ENCODE measurements at regions not wholly inside any gene's neighbourhood (a gene's known extent, or its start where the extent isn't known, plus 50 kb on each side); places are given as distances from the start of the nearest gene placed in this dataset.

GRCh38 chr1:74933500-74933899 is 200.5 kb downstream of the TYW3 start:
- no peak overlapping the region for H3K4me3 ChIP-seq
- no peak for TF ChIP-seq POLR2A (IDR thresholded peaks at IDR 0.05)
- TF ChIP-seq CTCF (IDR thresholded peaks at IDR 0.05): no peak
- H3K36me3 ChIP-seq: no peaks in the 10 kb centered on the region
- intact Hi-C loops (cut with DNase I): no loop called here
- no peak overlapping the region for H3K27ac ChIP-seq
- WGBS, 4 donors: 54 to 71% (median 59%) methylated on average over 2 of the region's 2 CpGs
- H3K9me3 ChIP-seq: peaks cover 0 to 16% (median 0%) of the 10 kb centered on the region in 12 donors
- no peaks in the 10 kb centered on the region for H3K4me1 ChIP-seq
- no peaks in the 10 kb centered on the region for H3K27me3 ChIP-seq
- no peak for ATAC-seq
- DNase-seq: no peak

- TF ChIP-seq POLR2A (IDR thresholded peaks at IDR 0.05) (no peak), CTCF (IDR thresholded peaks at IDR 0.05) (no peak)
- 84 to 89% (median 86%) methylated on average over 1 of the region's 1 CpG for WGBS, 4 donors
Observed at GRCh38 chr1:74935446-74935845, 198.7 kb upstream of the LHX8 start.

GRCh38 chr1:74937176-74937575 is 197.0 kb upstream of the LHX8 start:
- Histone ChIP-seq H3K4me1 (no peaks in the 10 kb centered on the region), H3K36me3 (no peaks in the 10 kb centered on the region), H3K9me3 (peaks cover 0 to 7% (median 0%) of the 10 kb centered on the region in 12 donors), H3K27ac (no peak overlapping the region), H3K4me3 (no peak overlapping the region), H3K27me3 (no peaks in the 10 kb centered on the region)
- intact Hi-C loops (cut with DNase I): no loop called here
- TF ChIP-seq CTCF (IDR thresholded peaks at IDR 0.05) (no peak), POLR2A (IDR thresholded peaks at IDR 0.05) (no peak)
- ATAC-seq (no peak), DNase-seq (no peak)
- 6 to 21% (median 10%) methylated on average over 1 of the region's 1 CpG for WGBS, 4 donors

More at GRCh38 chr1:74935446-74935845, 198.7 kb upstream of the LHX8 start:
- DNase-seq (no peak), ATAC-seq (no peak)
- no peaks in the 10 kb centered on the region for H3K4me1 ChIP-seq
- no peaks in the 10 kb centered on the region for H3K36me3 ChIP-seq
- intact Hi-C loops (cut with DNase I): no loop called here
- H3K9me3 ChIP-seq: peaks cover 0 to 6% (median 0%) of the 10 kb centered on the region in 12 donors
- H3K4me3 ChIP-seq: no peak overlapping the region
- no peak overlapping the region for H3K27ac ChIP-seq
- no peaks in the 10 kb centered on the region for H3K27me3 ChIP-seq

- Histone ChIP-seq H3K36me3 (no peaks in the 10 kb centered on the region), H3K27me3 (no peaks in the 10 kb centered on the region), H3K4me3 (no peak overlapping the region), H3K27ac (no peak overlapping the region), H3K4me1 (no peaks in the 10 kb centered on the region), H3K9me3 (peaks cover 0 to 12% (median 1%) of the 10 kb centered on the region in 12 donors)
- WGBS, 4 donors: 57 to 80% (median 69%) methylated on average over 1 of the region's 1 CpG
- TF ChIP-seq CTCF (IDR thresholded peaks at IDR 0.05): no peak
- no peak for TF ChIP-seq POLR2A (IDR thresholded peaks at IDR 0.05)
- DNase-seq (no peak), ATAC-seq (no peak)
- intact Hi-C loops (cut with DNase I): no loop called here
Observed at GRCh38 chr1:74943046-74943445, 191.1 kb upstream of the LHX8 start.
